NCI-H1417 (cell line): ENCODE measurements at regions not wholly inside any gene's neighbourhood (a gene's known extent, or its start where the extent isn't known, plus 50 kb on each side); places are given as distances from the start of the nearest gene placed in this dataset.

Experiments used
- DNase-seq, 3 experiments: peaks; one replicate each; lab custom pipeline; 2025; lab: John Stamatoyannopoulos, UW

GRCh38 chr5:93058309-93058708, 522.7 kb downstream of the NR2F1-AS1 start:
- DNase-seq = no peak

GRCh38 chr5:93057311-93057710, 523.7 kb downstream of the NR2F1-AS1 start:
- no peak for DNase-seq

GRCh38 chr5:93055971-93056370, 525.0 kb downstream of the NR2F1-AS1 start:
- DNase-seq = no peak

GRCh38 chr5:93055561-93055960, 525.5 kb downstream of the NR2F1-AS1 start:
- DNase-seq = no peak

- no peak for DNase-seq
These were observed 526.4 kb downstream of the NR2F1-AS1 start for GRCh38 chr5:93054424-93055163.

- no peak for DNase-seq
These were observed 527.2 kb downstream of the NR2F1-AS1 start for GRCh38 chr5:93053825-93054224.

- no peak for DNase-seq
These were observed 532.2 kb downstream of the NR2F1-AS1 start for GRCh38 chr5:93048858-93049257.

GRCh38 chr5:93044859-93045666, 536.0 kb downstream of the NR2F1-AS1 start:
- DNase-seq = peak in 1 of 3 experiments; percentile 25

GRCh38 chr5:93039888-93040287, 541.1 kb downstream of the NR2F1-AS1 start:
- DNase-seq = peak in 1 of 3 experiments; percentile 4

GRCh38 chr5:93034621-93035590, 546.1 kb downstream of the NR2F1-AS1 start:
- DNase-seq = no peak

GRCh38 chr5:93022796-93023447, 558.1 kb downstream of the NR2F1-AS1 start:
- peak in 1 of 3 experiments; percentile 2 for DNase-seq

- no peak for DNase-seq
These were observed 558.8 kb downstream of the NR2F1-AS1 start for GRCh38 chr5:93022211-93022610.

GRCh38 chr5:93019896-93020295, 561.1 kb downstream of the NR2F1-AS1 start:
- DNase-seq = no peak

GRCh38 chr5:93018461-93018860, 562.6 kb downstream of the NR2F1-AS1 start:
- DNase-seq = no peak

GRCh38 chr5:93017849-93018248, 563.2 kb downstream of the NR2F1-AS1 start:
- no peak for DNase-seq

- DNase-seq = no peak
These were observed 563.6 kb downstream of the NR2F1-AS1 start for GRCh38 chr5:93017376-93017775.

- DNase-seq = no peak
These were observed 570.4 kb downstream of the NR2F1-AS1 start for GRCh38 chr5:93010616-93011015.

GRCh38 chr5:93010037-93010436, 571.0 kb downstream of the NR2F1-AS1 start:
- DNase-seq = no peak

GRCh38 chr5:93008502-93009207, 572.4 kb downstream of the NR2F1-AS1 start:
- no peak for DNase-seq

- no peak for DNase-seq
These were observed 574.1 kb downstream of the NR2F1-AS1 start for GRCh38 chr5:93006915-93007314.

- no peak for DNase-seq
These were observed 582.6 kb downstream of the NR2F1-AS1 start for GRCh38 chr5:92998456-92998855.
